ENCODE measurements at regions not wholly inside any gene's neighbourhood (a gene's known extent, or its start where the extent isn't known, plus 50 kb on each side); places are given as distances from the start of the nearest gene placed in this dataset.

DNA sequence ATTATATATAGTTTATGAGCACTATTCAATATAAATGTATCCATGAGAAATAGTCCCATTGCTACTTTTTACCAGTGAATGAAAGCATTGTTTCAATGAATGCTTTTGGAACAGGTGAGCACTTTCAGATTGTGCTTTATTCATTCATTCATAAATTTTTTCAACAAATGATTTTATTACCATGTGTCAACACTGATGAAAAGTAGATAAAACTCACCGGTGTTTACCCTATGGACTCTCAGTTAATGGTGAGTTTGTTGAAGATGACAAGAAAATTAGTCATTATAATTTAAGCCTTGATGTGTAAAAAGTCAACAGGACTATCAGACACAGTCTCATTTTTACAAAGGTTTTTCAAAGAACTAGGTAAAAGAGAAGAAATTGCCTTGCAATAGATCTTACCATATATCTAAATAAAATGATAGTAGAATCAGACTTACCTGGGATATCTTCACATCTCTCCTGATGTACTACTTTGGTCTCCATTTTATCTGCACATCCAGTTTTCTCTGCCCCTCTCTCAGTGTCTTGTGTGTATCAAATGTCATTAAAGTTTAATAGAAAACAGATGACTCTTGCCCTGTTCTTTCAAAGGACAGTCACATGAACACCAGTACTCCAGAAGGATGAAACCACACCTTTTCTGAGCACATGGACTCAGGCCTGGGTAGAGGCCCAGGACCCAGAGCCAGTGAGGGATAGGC lies 325.3 kb upstream of the RND3 start:
- no peak overlapping the region for H3K9ac ChIP-seq (ENCODE audit: extremely low read depth, insufficient read length, low read length)
- no peak overlapping the region for H4K5ac ChIP-seq (ENCODE audit: insufficient read length, low read depth, low read length)
- no peak overlapping the region for H2BK20ac ChIP-seq (ENCODE audit: low read depth, low read length, poor library complexity, severe bottlenecking)
- H2BK12ac ChIP-seq (ENCODE audit: insufficient read length, low read depth, low read length), result no peak overlapping the region
- no CpG with 5 or more reads among the region's 1 CpG for WGBS (ENCODE audit: extremely low coverage, insufficient read length, low lambda C conversion rate)
- Mint-ChIP-seq H3K27me3 (ENCODE audit: low read depth) (no peaks in the 10 kb centered on the region), H3K9me3 (no peaks in the 10 kb centered on the region), H3K27ac (no peak overlapping the region), H3K4me1 (peaks cover 0 to 5% of the 10 kb centered on the region in 2 experiments; a peak in 3 of 4 replicates), H3K36me3 (ENCODE audit: insufficient read depth in 1 of 3, low read depth in 3 of 3) (no peaks in the 10 kb centered on the region), H3K4me3 (no peak overlapping the region)
- no peak overlapping the region for H2BK120ac ChIP-seq (ENCODE audit: low read depth, low read length, poor library complexity, severe bottlenecking)
- H3K23ac ChIP-seq (ENCODE audit: insufficient read length, low read depth, low read length), result no peak overlapping the region
- no peaks in the 10 kb centered on the region for H3K79me2 ChIP-seq (ENCODE audit: insufficient read depth, low read length)
- H3K27me3 ChIP-seq (ENCODE audit: insufficient read depth, low read length), result no peaks in the 10 kb centered on the region
- no peak overlapping the region for H3K4ac ChIP-seq (ENCODE audit: low read depth, low read length)
- H3K23me2 ChIP-seq (ENCODE audit: insufficient read length, low read depth, low read length, poor library complexity, severe bottlenecking), result no peaks in the 10 kb centered on the region
- no peak overlapping the region for H2BK5ac ChIP-seq (ENCODE audit: insufficient read length, low read length)
- no peak overlapping the region for H3K4me2 ChIP-seq (ENCODE audit: insufficient read depth, insufficient read length, low read length)
- no peak for DNase-seq
- H2BK15ac ChIP-seq (ENCODE audit: low read depth, low read length), result no peak overlapping the region
- H4K20me1 ChIP-seq (ENCODE audit: control insufficient read depth, insufficient read depth, insufficient read length), result no peaks in the 10 kb centered on the region
- no peaks in the 10 kb centered on the region for H3K4me1 ChIP-seq (ENCODE audit: insufficient read depth, low read length)
- H4K8ac ChIP-seq (replicated peaks; ENCODE audit: insufficient read length, low read depth, low read length), result no peak overlapping the region
- no peaks in the 10 kb centered on the region for H3K9me3 ChIP-seq (ENCODE audit: control insufficient read depth, low read depth, low read length)
- no peak overlapping the region for H3T11ph ChIP-seq (ENCODE audit: low read length)
- no peak overlapping the region for H3K18ac ChIP-seq (ENCODE audit: insufficient read length, low read depth, low read length)
- no peak overlapping the region for H2AK5ac ChIP-seq (ENCODE audit: insufficient read length, low read length)
- no peak overlapping the region for H3K27ac ChIP-seq (ENCODE audit: insufficient read length, low read depth, low read length)
- no peak overlapping the region for H4K91ac ChIP-seq (ENCODE audit: insufficient read length, low read depth, low read length)
- H2AFZ ChIP-seq (ENCODE audit: low read length), result no peak overlapping the region
- TF ChIP-seq, protein P1, sequence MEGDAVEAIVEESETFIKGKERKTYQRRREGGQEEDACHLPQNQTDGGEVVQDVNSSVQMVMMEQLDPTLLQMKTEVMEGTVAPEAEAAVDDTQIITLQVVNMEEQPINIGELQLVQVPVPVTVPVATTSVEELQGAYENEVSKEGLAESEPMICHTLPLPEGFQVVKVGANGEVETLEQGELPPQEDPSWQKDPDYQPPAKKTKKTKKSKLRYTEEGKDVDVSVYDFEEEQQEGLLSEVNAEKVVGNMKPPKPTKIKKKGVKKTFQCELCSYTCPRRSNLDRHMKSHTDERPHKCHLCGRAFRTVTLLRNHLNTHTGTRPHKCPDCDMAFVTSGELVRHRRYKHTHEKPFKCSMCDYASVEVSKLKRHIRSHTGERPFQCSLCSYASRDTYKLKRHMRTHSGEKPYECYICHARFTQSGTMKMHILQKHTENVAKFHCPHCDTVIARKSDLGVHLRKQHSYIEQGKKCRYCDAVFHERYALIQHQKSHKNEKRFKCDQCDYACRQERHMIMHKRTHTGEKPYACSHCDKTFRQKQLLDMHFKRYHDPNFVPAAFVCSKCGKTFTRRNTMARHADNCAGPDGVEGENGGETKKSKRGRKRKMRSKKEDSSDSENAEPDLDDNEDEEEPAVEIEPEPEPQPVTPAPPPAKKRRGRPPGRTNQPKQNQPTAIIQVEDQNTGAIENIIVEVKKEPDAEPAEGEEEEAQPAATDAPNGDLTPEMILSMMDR (conservative IDR thresholded peaks at IDR 0.05), result no peak
- H3K14ac ChIP-seq (ENCODE audit: insufficient read depth, low read length), result no peak overlapping the region
- H3K56ac ChIP-seq (ENCODE audit: insufficient read length, low read depth, low read length), result no peak overlapping the region
- H3K79me1 ChIP-seq (ENCODE audit: insufficient read depth, low read depth, low read length, poor library complexity, severe bottlenecking), result no peaks in the 10 kb centered on the region

Measured in H9 (cell line).